HuH-7.5 (cell line): ENCODE measurements at regions not wholly inside any gene's neighbourhood (a gene's known extent, or its start where the extent isn't known, plus 50 kb on each side); places are given as distances from the start of the nearest gene placed in this dataset.

Experiments
- DNase-seq: peaks from one replicate; pipeline ENCODE4 v3.0.0; 2011; ENCODE audit warnings: low spot score

GRCh38 chr7:130912862-130913638, 179.0 kb upstream of the KLF14 start:
- DNase-seq = no peak

GRCh38 chr7:130913639-130914553, 179.9 kb upstream of the KLF14 start:
- DNase-seq = no peak

- DNase-seq = no peak
These were observed 180.7 kb upstream of the KLF14 start for GRCh38 chr7:130914554-130915294.

- no peak for DNase-seq
These were observed 183.7 kb upstream of the KLF14 start for GRCh38 chr7:130917669-130918128.

GRCh38 chr7:130918129-130919052, 184.4 kb upstream of the KLF14 start:
- DNase-seq = no peak

- no peak for DNase-seq
These were observed 185.5 kb upstream of the KLF14 start for GRCh38 chr7:130919316-130920103.

- DNase-seq = no peak
These were observed 186.1 kb upstream of the KLF14 start for GRCh38 chr7:130920122-130920521.

- DNase-seq = no peak
These were observed 187.6 kb upstream of the KLF14 start for GRCh38 chr7:130921391-130922180.

- no peak for DNase-seq
These were observed 188.5 kb upstream of the KLF14 start for GRCh38 chr7:130922206-130923112.

GRCh38 chr7:130923365-130923764, 189.4 kb upstream of the KLF14 start:
- no peak for DNase-seq

- no peak for DNase-seq
These were observed 189.9 kb upstream of the KLF14 start for GRCh38 chr7:130923930-130924329.

GRCh38 chr7:130925136-130925794, 191.3 kb upstream of the KLF14 start:
- DNase-seq = no peak

- DNase-seq = no peak
These were observed 192.1 kb upstream of the KLF14 start for GRCh38 chr7:130926001-130926691.

GRCh38 chr7:130927062-130927461, 193.1 kb upstream of the KLF14 start:
- no peak for DNase-seq

GRCh38 chr7:130927564-130927963, 193.6 kb upstream of the KLF14 start:
- no peak for DNase-seq

- DNase-seq = no peak
These were observed 196.1 kb upstream of the KLF14 start for GRCh38 chr7:130929896-130930659.

GRCh38 chr7:130930681-130931080, 196.7 kb upstream of the KLF14 start:
- no peak for DNase-seq
